C4-2B (cell line): ENCODE measurements at regions not wholly inside any gene's neighbourhood (a gene's known extent, or its start where the extent isn't known, plus 50 kb on each side); places are given as distances from the start of the nearest gene placed in this dataset.

Experiments used
- ZFX ChIP-seq: fragments of 450-650 bp; IDR thresholded peaks from 2 replicates; pipeline ENCODE4 v1.6.1; 2017
- TF ChIP-seq, protein P1 (sequence below): fragments of 450-650 bp; conservative IDR thresholded peaks from 2 replicates; pipeline ENCODE4 v1.5.1; 2017; ENCODE audit warnings: mild to moderate bottlenecking

- TF ChIP-seq, protein P1, sequence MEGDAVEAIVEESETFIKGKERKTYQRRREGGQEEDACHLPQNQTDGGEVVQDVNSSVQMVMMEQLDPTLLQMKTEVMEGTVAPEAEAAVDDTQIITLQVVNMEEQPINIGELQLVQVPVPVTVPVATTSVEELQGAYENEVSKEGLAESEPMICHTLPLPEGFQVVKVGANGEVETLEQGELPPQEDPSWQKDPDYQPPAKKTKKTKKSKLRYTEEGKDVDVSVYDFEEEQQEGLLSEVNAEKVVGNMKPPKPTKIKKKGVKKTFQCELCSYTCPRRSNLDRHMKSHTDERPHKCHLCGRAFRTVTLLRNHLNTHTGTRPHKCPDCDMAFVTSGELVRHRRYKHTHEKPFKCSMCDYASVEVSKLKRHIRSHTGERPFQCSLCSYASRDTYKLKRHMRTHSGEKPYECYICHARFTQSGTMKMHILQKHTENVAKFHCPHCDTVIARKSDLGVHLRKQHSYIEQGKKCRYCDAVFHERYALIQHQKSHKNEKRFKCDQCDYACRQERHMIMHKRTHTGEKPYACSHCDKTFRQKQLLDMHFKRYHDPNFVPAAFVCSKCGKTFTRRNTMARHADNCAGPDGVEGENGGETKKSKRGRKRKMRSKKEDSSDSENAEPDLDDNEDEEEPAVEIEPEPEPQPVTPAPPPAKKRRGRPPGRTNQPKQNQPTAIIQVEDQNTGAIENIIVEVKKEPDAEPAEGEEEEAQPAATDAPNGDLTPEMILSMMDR = no peak
- TF ChIP-seq ZFX = no peak
These were observed 99.1 kb downstream of the PJA1 start for GRCh38 chrX:69066021-69066757.
